ENCODE measurements at regions not wholly inside any gene's neighbourhood (a gene's known extent, or its start where the extent isn't known, plus 50 kb on each side); places are given as distances from the start of the nearest gene placed in this dataset.

- TF ChIP-seq EZH2 (IDR thresholded peaks at IDR 0.05; ENCODE audit: borderline replicate concordance, low read depth, low read length, severe bottlenecking) (no peak), CTCF (IDR thresholded peaks at IDR 0.05; ENCODE audit: borderline replicate concordance, extremely low read depth, low read length, poor library complexity, severe bottlenecking) (no peak)
These were observed 127.6 kb upstream of the RET start for GRCh38 chr10:42949287-42949686.

Measured in DND-41 (cell line).